Left ventricle myocardium inferior (tissue), 1 donor: ENCODE measurements at regions not wholly inside any gene's neighbourhood (a gene's known extent, or its start where the extent isn't known, plus 50 kb on each side); places are given as distances from the start of the nearest gene placed in this dataset.

ENCODE experiments used
- DNase-seq: peaks from one replicate; pipeline ENCODE4 v3.0.0-alpha.2; 2020
- H3K27ac ChIP-seq: fragments of 200-600 bp; replicated peaks from 2 replicates; pipeline ENCODE4 v1.8.0; 2021
- H3K27me3 ChIP-seq: fragments of 200-600 bp; 2 replicates; pipeline ENCODE4 v1.8.0; 2021; ENCODE audit warnings: low read depth
- H3K36me3 ChIP-seq: fragments of 200-600 bp; 2 replicates; pipeline ENCODE4 v1.8.0; 2021
- H3K4me1 ChIP-seq: fragments of 200-600 bp; 2 replicates; pipeline ENCODE4 v1.8.0; 2021
- H3K4me3 ChIP-seq: fragments of 200-600 bp; 2 replicates; pipeline ENCODE4 v1.8.0; 2021; ENCODE audit warnings: mild to moderate bottlenecking, moderate library complexity
- H3K9me3 ChIP-seq: fragments of 200-600 bp; replicated peaks from 2 replicates; pipeline ENCODE4 v1.8.0; 2021
- intact Hi-C: fragments of 100-400 bp; cut with micrococcal nuclease; formaldehyde crosslinking; loops from one replicate; pipeline ENCODE4 v1.11.0; 2022
- TF ChIP-seq, protein P1 (sequence below): fragments of 200-600 bp; IDR thresholded peaks from 2 replicates; pipeline ENCODE4 v1.8.0; 2021; ENCODE audit warnings: antibody characterized with exemption, mild to moderate bottlenecking, borderline replicate concordance
- donor health status: DM: no; HTN: yes; CAD: no; lungs with severe emphysema.

DNA sequence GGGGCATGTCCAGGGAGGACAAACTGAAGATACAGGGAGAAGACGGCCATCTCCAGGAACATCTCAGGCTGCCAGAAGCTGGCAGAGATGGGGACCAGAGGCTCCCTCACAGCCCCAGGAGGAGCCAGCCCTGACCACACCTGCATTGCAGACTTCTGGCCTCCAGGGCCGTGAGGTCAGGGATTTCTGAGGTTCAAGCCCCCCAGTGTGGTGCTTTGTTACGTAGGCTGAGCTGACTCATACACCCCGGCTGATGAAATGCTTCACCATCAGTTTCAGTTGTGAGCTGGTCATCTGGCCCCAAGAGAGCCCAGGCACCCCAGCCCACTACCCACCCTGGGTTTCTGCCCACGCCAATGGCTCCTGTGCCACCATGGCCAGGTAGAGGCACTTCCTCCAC lies 106.4 kb downstream of the SIK1 start:
- intact Hi-C loops = no loop called here

DNA sequence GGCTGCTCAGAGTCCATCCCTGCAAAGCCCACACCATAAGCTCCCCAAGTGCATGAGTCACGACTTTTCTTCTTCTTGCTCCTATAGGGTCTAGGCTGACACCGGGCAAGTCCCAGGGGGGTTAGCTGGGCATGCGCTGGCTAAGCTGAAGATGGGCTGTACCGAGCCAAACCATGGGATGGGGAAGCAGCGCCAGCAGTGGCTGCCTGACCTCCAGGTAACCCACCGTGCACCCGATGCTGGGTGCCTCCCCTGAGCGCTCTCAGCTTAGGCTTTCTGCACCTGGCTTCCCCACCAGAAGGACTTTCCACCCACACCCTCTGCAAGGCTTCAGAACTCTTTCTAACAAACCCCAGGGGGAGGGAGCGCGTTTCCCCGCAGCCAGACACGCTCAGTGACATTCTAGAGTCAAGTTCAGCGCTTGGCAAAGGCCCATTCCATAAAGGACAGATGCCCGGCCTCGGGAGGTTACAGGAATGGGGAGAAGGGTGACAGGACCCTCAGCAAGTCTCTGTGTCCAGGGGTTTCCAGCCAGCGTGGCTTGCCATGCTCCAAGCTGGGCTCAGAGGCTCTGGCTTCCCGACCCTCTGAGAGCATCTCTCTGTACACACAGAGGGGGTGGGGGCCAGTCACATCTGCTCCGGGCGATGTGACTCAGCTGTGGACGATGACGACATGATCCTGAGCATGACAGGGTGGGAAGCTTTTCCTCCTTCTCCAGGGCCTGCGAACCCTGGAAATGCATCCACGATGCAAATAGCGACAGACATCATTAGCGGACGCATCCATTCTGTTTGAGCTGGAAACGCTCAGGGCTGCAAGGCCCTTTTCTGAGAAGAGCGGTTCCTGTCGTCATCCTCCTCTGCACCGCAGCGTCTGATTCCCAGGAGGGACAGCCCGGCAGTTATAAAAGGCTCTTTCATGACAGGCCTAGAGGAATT lies 107.8 kb downstream of the SIK1 start:
- H3K27me3 ChIP-seq = peaks cover 16% of the 10 kb centered on the region
- DNase-seq = no peak
- intact Hi-C loops = no loop called here
- H3K4me3 ChIP-seq = no peak overlapping the region
- peaks cover 18% of the 10 kb centered on the region for H3K9me3 ChIP-seq
- TF ChIP-seq, protein P1, sequence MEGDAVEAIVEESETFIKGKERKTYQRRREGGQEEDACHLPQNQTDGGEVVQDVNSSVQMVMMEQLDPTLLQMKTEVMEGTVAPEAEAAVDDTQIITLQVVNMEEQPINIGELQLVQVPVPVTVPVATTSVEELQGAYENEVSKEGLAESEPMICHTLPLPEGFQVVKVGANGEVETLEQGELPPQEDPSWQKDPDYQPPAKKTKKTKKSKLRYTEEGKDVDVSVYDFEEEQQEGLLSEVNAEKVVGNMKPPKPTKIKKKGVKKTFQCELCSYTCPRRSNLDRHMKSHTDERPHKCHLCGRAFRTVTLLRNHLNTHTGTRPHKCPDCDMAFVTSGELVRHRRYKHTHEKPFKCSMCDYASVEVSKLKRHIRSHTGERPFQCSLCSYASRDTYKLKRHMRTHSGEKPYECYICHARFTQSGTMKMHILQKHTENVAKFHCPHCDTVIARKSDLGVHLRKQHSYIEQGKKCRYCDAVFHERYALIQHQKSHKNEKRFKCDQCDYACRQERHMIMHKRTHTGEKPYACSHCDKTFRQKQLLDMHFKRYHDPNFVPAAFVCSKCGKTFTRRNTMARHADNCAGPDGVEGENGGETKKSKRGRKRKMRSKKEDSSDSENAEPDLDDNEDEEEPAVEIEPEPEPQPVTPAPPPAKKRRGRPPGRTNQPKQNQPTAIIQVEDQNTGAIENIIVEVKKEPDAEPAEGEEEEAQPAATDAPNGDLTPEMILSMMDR = no peak
- no peaks in the 10 kb centered on the region for H3K36me3 ChIP-seq
- H3K4me1 ChIP-seq = peaks cover 20% of the 10 kb centered on the region
- peak overlapping the region; percentile 50 for H3K27ac ChIP-seq

More for the DNA sequence above, 106.4 kb downstream of the SIK1 start:
- H3K27ac ChIP-seq = no peak overlapping the region
- TF ChIP-seq, protein P1 = no peak
- H3K36me3 ChIP-seq = no peaks in the 10 kb centered on the region
- peaks cover 12% of the 10 kb centered on the region for H3K27me3 ChIP-seq
- no peak overlapping the region for H3K4me3 ChIP-seq
- peaks cover 18% of the 10 kb centered on the region for H3K9me3 ChIP-seq
- no peak for DNase-seq
- peaks cover 20% of the 10 kb centered on the region for H3K4me1 ChIP-seq

DNA sequence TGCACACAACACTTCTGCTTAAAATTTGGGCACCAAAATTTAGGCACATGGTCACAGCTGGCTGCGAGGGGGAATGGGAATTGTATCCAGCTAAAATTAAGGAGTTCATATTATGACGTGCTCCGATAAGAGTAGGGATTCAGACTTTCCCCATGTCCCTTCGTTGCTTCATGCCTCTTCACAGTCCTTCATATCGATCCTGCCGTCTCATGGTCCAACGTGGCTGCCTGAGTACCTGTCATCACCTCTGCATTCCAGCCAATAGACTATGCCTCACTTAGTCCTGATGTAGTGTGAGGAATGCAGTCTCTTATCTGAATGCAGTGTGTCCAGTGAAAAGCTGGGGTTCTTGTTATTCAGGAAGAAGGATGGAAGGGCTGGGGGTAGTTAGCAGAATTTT lies 108.6 kb downstream of the SIK1 start:
- peaks cover 16% of the 10 kb centered on the region for H3K27me3 ChIP-seq
- peaks cover 18% of the 10 kb centered on the region for H3K9me3 ChIP-seq
- no peak overlapping the region for H3K4me3 ChIP-seq
- TF ChIP-seq, protein P1 = no peak
- H3K27ac ChIP-seq = no peak overlapping the region
- intact Hi-C loops = no loop called here
- H3K36me3 ChIP-seq = no peaks in the 10 kb centered on the region
- DNase-seq = no peak
- H3K4me1 ChIP-seq = peaks cover 13% of the 10 kb centered on the region

DNA sequence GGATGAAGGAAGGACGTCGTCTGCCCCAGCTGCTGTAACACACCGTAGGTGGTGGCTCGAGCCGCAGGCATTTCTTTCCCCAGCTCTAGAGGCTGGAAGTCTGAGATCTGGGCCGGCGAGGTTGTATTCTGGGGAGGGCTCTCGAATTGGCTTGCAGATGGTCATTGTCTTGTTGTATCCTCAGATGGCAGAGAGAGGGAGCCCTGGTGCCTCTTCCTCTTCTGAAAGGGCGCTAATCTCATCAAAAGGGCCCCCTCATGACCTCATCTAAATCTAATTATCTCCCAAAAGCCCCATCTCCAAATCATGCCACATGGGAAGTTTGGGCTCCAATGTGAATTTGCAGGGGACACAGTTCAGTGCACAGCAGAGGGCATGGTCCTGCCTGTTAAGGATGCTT lies 109.0 kb downstream of the SIK1 start:
- H3K36me3 ChIP-seq = no peaks in the 10 kb centered on the region
- H3K4me1 ChIP-seq = peaks cover 10% of the 10 kb centered on the region
- intact Hi-C loops = no loop called here
- H3K27me3 ChIP-seq = peaks cover 16% of the 10 kb centered on the region
- H3K9me3 ChIP-seq = peaks cover 18% of the 10 kb centered on the region
- TF ChIP-seq, protein P1 = no peak
- H3K27ac ChIP-seq = no peak overlapping the region
- no peak overlapping the region for H3K4me3 ChIP-seq
- DNase-seq = no peak

DNA sequence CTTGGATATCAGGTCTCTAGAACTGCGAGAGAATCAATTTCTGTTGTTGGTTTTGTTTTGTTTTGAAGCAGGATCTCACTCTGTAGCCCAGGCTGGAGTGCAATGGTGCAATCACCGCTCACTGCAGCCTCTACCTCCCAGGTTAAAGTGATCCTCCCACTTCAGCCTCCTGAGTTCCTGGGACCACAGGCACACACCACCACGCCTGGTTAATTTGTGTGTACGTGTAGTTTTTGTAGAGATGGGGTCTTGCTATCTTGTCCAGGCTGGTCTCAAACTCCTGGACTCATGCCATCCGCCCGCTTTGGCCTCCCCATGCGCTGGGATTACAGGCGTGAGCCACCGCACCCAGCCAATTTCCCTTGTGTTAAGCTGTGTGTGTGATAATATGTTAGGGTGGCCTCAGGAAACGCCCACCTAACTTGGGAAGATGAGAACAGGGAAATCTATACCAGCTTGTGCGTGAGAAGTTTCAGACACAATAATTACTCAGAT lies 109.6 kb downstream of the SIK1 start:
- Histone ChIP-seq H3K4me3 (no peak overlapping the region), H3K27ac (no peak overlapping the region), H3K9me3 (peaks cover 18% of the 10 kb centered on the region), H3K4me1 (peaks cover 7% of the 10 kb centered on the region), H3K36me3 (no peaks in the 10 kb centered on the region), H3K27me3 (peaks cover 16% of the 10 kb centered on the region)
- intact Hi-C loops = no loop called here
- TF ChIP-seq, protein P1 = no peak
- DNase-seq = no peak
